ENCODE measurements at regions not wholly inside any gene's neighbourhood (a gene's known extent, or its start where the extent isn't known, plus 50 kb on each side); places are given as distances from the start of the nearest gene placed in this dataset.

DNA sequence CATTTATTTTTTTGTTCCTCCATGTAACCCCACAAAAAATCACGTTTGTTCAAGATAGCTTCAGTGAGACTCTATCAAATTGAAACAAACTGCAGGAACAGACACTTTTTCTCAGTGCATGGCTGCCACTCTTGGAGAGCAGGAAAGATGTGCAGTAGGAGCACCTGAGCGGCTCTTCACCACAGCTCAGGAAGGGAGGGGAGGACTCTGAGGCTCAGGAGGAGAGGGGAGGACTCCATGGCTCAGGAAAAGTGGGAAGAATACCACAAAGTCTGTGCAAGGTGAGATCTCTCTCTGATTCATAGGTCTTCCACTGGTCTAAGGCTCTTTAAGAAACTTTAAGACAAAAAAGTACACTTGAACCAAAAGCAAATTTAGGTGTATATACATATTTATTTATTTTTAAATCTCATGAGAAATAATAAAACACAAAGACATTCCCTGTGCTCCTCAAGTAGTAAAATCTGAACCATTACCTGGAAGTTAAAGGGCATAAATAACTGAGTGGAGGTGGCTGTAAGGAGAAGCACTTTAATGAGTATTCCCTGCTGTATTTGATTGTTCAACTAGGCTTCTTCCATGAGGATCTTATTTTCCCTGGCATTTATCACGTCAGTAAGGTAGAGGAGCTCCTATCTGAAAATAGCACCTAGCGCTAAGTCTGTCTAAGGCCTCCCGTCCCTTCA lies 69.2 kb upstream of the CCN6 start:
- no peak for DNase-seq (ENCODE audit: low spot score in 2 of 2)
- Histone ChIP-seq H3K36me3 (replicated peaks) (no peaks in the 10 kb centered on the region), H3K4me3 (no peak overlapping the region), H3K9me3 (no peaks in the 10 kb centered on the region), H3K27me3 (ENCODE audit: low read depth) (peaks cover 3% of the 10 kb centered on the region; the same call in 1 of the 2 replicates), H3K4me1 (no peaks in the 10 kb centered on the region)
- in situ Hi-C loops (cut with MboI; ENCODE audit: low sequenced_read_pairs), result no loop called here

GRCh38 chr6:111985202-111985731 lies 68.6 kb upstream of the CCN6 start:
- peaks cover 6% of the 10 kb centered on the region for H3K27me3 ChIP-seq (ENCODE audit: low read depth)
- no peaks in the 10 kb centered on the region for H3K4me1 ChIP-seq
- H3K9me3 ChIP-seq, result no peaks in the 10 kb centered on the region
- no peak for DNase-seq (ENCODE audit: low spot score in 2 of 2)
- H3K36me3 ChIP-seq (replicated peaks), result no peaks in the 10 kb centered on the region
- in situ Hi-C loops (cut with MboI; ENCODE audit: low sequenced_read_pairs), result no loop called here
- no peak overlapping the region for H3K4me3 ChIP-seq

DNA sequence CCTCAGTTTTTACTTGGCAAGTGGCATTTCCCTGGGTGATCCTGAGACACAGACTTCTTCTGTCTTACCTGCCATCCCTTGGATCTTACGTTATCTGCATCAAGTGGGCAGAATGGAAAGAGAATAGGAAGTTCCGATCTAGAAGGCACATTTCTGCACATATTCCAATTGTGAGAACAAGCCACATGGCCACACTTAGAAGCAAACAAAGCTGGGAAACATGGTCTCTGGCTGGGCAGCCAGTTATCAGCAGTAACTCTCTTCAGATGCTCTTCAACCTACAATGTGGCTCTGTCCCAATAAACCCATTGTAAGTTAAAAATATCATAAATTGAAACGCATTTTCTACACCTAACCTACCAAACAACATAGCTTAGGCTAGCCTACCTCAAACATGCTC lies 67.3 kb upstream of the CCN6 start:
- Histone ChIP-seq H3K4me3 (no peak overlapping the region), H3K27me3 (ENCODE audit: low read depth) (peaks cover 11% of the 10 kb centered on the region), H3K36me3 (replicated peaks) (no peaks in the 10 kb centered on the region), H3K9me3 (no peaks in the 10 kb centered on the region), H3K4me1 (no peaks in the 10 kb centered on the region)
- in situ Hi-C loops (cut with MboI; ENCODE audit: low sequenced_read_pairs), result no loop called here
- DNase-seq (ENCODE audit: low spot score in 2 of 2), result no peak

DNA sequence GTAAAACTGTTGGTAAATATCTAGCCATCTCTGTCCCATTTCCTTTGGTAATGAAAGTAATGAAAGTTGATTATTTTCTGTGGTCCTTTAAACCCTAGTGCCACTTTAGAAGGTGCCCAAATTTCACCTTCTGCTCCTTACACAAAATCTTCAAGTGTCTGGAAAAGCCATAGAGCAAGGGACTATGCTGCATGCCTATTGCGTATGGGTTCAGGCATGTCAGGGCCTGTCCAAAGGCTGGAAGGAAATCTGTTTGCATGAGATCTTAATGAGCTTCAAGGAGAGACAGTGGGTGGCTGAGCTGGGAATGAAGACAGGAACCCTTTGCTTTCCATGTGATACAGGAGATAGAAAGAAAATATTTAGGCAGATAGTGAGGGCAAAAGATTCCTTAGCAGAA lies 66.6 kb upstream of the CCN6 start:
- Histone ChIP-seq H3K27me3 (ENCODE audit: low read depth) (peaks cover 15% of the 10 kb centered on the region), H3K4me1 (no peaks in the 10 kb centered on the region), H3K9me3 (no peaks in the 10 kb centered on the region), H3K4me3 (no peak overlapping the region), H3K36me3 (replicated peaks) (no peaks in the 10 kb centered on the region)
- in situ Hi-C loops (cut with MboI; ENCODE audit: low sequenced_read_pairs), result no loop called here
- DNase-seq (ENCODE audit: low spot score in 2 of 2), result no peak

- H3K4me3 ChIP-seq, result no peak overlapping the region
- no peaks in the 10 kb centered on the region for H3K36me3 ChIP-seq (replicated peaks)
- peaks cover 15% of the 10 kb centered on the region for H3K27me3 ChIP-seq (ENCODE audit: low read depth)
- in situ Hi-C loops (cut with MboI; ENCODE audit: low sequenced_read_pairs), result no loop called here
- DNase-seq (ENCODE audit: low spot score in 2 of 2), result no peak
- no peaks in the 10 kb centered on the region for H3K9me3 ChIP-seq
- H3K4me1 ChIP-seq, result no peaks in the 10 kb centered on the region
Observed at GRCh38 chr6:111988926-111989325, 65.0 kb upstream of the CCN6 start.

DNA sequence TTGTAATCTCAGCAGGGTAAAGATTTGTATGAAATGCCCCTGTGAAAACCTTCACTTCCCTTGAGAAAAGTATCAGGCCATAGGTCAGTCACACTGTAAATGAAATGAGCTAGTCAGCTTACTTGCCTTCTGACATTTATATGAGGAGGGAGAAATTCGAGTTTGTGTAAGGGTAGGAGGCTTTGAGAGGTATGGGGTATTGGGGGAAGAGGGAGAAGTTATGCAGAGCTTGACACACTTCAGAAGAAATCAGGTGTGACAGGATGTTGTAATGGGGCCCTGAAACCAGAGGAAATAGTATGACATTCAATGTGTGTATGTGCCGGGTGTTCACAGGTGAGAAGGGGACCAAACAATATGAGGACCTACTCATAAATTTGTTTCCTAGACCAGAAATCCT lies 64.2 kb upstream of the CCN6 start:
- in situ Hi-C loops (cut with MboI; ENCODE audit: low sequenced_read_pairs), result no loop called here
- no peak for DNase-seq (ENCODE audit: low spot score in 2 of 2)
- no peaks in the 10 kb centered on the region for H3K4me1 ChIP-seq
- H3K9me3 ChIP-seq, result no peaks in the 10 kb centered on the region
- H3K36me3 ChIP-seq (replicated peaks), result no peaks in the 10 kb centered on the region
- H3K4me3 ChIP-seq, result no peak overlapping the region
- H3K27me3 ChIP-seq (ENCODE audit: low read depth), result peaks cover 15% of the 10 kb centered on the region

DNA sequence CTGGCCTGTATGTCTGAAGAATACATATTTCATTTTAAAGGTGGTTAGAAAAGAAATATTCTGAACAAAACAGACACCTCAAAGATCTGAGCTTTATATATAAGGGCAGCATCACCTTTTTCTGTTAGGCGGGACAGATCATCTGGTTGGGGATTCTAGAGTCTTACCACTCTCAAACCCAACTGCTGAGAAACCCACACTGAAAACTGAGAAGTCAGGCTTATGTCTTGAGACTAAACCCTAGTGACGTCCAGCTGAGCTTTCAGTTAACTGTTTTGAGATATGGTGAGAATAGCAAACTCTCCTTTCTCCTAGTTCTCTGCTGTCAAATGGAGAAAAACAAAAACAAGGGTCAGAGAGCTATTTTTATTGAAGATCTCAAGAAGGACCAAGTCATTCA lies 63.7 kb upstream of the CCN6 start:
- no peak overlapping the region for H3K4me3 ChIP-seq

GRCh38 chr6:111992851-111993250 lies 61.1 kb upstream of the CCN6 start:
- no peak overlapping the region for H3K4me3 ChIP-seq
- in situ Hi-C loops (cut with MboI; ENCODE audit: low sequenced_read_pairs), result no loop called here
- H3K27me3 ChIP-seq (ENCODE audit: low read depth), result peaks cover 15% of the 10 kb centered on the region
- DNase-seq (ENCODE audit: low spot score in 2 of 2), result no peak
- peaks cover 3% of the 10 kb centered on the region; the same call in 1 of the 2 replicates for H3K4me1 ChIP-seq
- no peaks in the 10 kb centered on the region for H3K36me3 ChIP-seq (replicated peaks)
- no peaks in the 10 kb centered on the region for H3K9me3 ChIP-seq

More for the DNA sequence above, 63.7 kb upstream of the CCN6 start:
- Histone ChIP-seq H3K9me3 (no peaks in the 10 kb centered on the region), H3K27me3 (ENCODE audit: low read depth) (peaks cover 15% of the 10 kb centered on the region), H3K4me1 (no peaks in the 10 kb centered on the region), H3K36me3 (replicated peaks) (no peaks in the 10 kb centered on the region)
- in situ Hi-C loops (cut with MboI; ENCODE audit: low sequenced_read_pairs), result no loop called here
- no peak for DNase-seq (ENCODE audit: low spot score in 2 of 2)

- H3K9me3 ChIP-seq, result no peaks in the 10 kb centered on the region
- DNase-seq (ENCODE audit: low spot score in 2 of 2), result no peak
- peaks cover 13% of the 10 kb centered on the region for H3K27me3 ChIP-seq (ENCODE audit: low read depth)
- in situ Hi-C loops (cut with MboI; ENCODE audit: low sequenced_read_pairs), result no loop called here
- peaks cover 3% of the 10 kb centered on the region; the same call in 1 of the 2 replicates for H3K4me1 ChIP-seq
- no peaks in the 10 kb centered on the region for H3K36me3 ChIP-seq (replicated peaks)
- no peak overlapping the region for H3K4me3 ChIP-seq
Observed at GRCh38 chr6:111993342-111993741, 60.6 kb upstream of the CCN6 start.

DNA sequence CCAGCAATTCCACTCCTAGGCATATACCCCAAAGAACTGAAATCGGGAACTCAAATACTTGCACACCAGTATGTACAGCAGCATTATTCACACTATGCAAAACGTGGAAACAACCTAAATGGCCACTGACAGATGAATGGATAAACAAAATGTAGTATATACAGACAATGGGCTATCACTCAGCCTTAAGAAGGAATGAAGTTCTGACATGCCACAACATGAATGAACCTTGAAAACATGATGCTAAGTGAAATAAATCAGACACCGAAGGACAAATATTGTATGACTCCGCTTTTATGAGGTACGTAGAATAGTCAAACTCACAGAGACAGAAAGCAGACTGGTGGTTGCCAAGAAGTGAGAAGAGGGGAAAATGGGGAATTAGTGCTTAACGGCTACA lies 59.1 kb upstream of the CCN6 start:
- in situ Hi-C loops (cut with MboI; ENCODE audit: low sequenced_read_pairs), result loop anchor here (5.0 kb wide), 1 partner anchor 287 kb away; no protein-coding TSS in a partner anchor
- no peak for DNase-seq (ENCODE audit: low spot score in 2 of 2)
- Histone ChIP-seq H3K9me3 (no peaks in the 10 kb centered on the region), H3K27me3 (ENCODE audit: low read depth) (peaks cover 12% of the 10 kb centered on the region), H3K4me1 (peaks cover 3% of the 10 kb centered on the region; the same call in 1 of the 2 replicates), H3K4me3 (no peak overlapping the region), H3K36me3 (replicated peaks) (no peaks in the 10 kb centered on the region)

DNA sequence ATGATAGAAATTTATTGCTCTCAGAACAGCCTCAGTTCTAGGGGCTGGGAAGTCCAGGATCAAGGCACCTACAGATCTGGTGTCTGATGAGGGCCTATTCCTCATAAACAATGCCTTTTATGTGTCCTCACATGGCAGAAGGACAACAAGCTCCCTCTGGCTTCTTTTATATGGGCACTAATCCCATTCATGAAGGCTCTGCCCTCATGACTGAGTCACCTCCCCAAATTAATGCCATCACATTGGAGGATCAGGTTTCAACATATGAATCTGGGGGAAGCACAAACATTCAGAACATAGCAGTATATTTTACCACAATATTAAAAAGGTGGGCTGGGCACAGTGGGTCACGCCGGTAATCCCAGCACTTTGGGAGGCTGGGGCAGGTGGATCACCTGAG lies 58.5 kb upstream of the CCN6 start:
- no peak for DNase-seq (ENCODE audit: low spot score in 2 of 2)
- no peaks in the 10 kb centered on the region for H3K36me3 ChIP-seq (replicated peaks)

GRCh38 chr6:111996144-111996865 lies 57.6 kb upstream of the CCN6 start:
- peaks cover 11% of the 10 kb centered on the region for H3K27me3 ChIP-seq (ENCODE audit: low read depth)
- no peaks in the 10 kb centered on the region for H3K36me3 ChIP-seq (replicated peaks)
- no peak for DNase-seq (ENCODE audit: low spot score in 2 of 2)
- no peaks in the 10 kb centered on the region for H3K9me3 ChIP-seq
- in situ Hi-C loops (cut with MboI; ENCODE audit: low sequenced_read_pairs), result loop anchor here (5.0 kb wide), 1 partner anchor 289 kb away; no protein-coding TSS in a partner anchor
- no peak overlapping the region for H3K4me3 ChIP-seq
- peaks cover 3% of the 10 kb centered on the region; the same call in 1 of the 2 replicates for H3K4me1 ChIP-seq

More for the DNA sequence above, 58.5 kb upstream of the CCN6 start:
- Histone ChIP-seq H3K4me3 (no peak overlapping the region), H3K4me1 (peaks cover 3% of the 10 kb centered on the region; the same call in 1 of the 2 replicates), H3K27me3 (ENCODE audit: low read depth) (peaks cover 9% of the 10 kb centered on the region; the same call in 1 of the 2 replicates), H3K9me3 (no peaks in the 10 kb centered on the region)
- in situ Hi-C loops (cut with MboI; ENCODE audit: low sequenced_read_pairs), result loop anchor here (5.0 kb wide), 1 partner anchor 288 kb away; no protein-coding TSS in a partner anchor

DNA sequence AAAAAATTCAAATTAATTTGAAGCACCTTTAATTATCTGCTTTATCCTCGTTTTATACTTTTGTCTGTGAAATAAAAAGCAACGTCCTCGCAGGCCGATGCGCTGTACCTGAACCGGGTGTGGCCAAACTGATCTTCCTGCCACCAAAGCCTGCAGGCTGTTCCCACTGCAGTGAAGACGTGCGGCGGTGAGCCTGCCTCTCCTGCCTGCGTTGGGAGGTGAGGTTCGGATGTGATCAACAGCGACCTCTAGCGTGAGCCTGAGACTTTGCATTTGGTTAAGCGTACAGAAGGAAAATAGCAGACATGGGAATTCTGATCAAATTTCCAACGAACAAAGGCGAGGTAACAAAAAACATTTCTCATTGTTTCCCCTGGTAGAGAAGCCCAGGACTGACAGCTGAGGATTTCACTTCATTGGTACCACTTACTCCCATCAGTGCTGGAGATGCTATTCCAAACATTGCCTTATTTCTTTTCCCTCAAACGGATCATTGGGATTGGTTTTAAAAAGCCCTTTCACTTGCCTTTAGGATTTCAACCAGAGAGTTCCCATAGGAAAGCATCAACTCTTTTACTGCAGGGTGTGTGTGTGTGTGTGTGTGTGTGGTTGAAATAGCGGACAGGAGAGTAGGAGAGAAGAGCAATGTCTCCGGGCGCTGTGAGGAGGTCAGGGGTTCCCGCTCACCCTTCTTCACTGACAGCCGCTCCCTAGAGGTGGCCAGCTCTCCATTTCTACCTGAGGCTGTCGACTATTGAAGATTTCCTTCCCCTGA lies 56.6 kb upstream of the CCN6 start:
- in situ Hi-C loops (cut with MboI; ENCODE audit: low sequenced_read_pairs), result loop anchor here (5.0 kb wide), 1 partner anchor 290 kb away; no protein-coding TSS in a partner anchor
- no peak overlapping the region for H3K4me3 ChIP-seq
- peak; percentile 80 to 84 for DNase-seq (ENCODE audit: low spot score in 2 of 2)
- H3K36me3 ChIP-seq (replicated peaks), result no peaks in the 10 kb centered on the region
- H3K27me3 ChIP-seq (ENCODE audit: low read depth), result peaks cover 3% of the 10 kb centered on the region
- peaks cover 3% of the 10 kb centered on the region; the same call in 1 of the 2 replicates for H3K4me1 ChIP-seq
- H3K9me3 ChIP-seq, result no peaks in the 10 kb centered on the region
